NCI-H2171 treated with DMSO at 0.1 percent for 48 hours (cell line): ENCODE measurements at regions not wholly inside any gene's neighbourhood (a gene's known extent, or its start where the extent isn't known, plus 50 kb on each side); places are given as distances from the start of the nearest gene placed in this dataset.
"Not testable (repeated sequence)": the region's sequence is repeated elsewhere in the genome, so short reads cannot be mapped to it uniquely, and the experiment has no call there.

Source experiments
- DNase-seq: peaks from one replicate; lab custom pipeline; 2025; lab: John Stamatoyannopoulos, UW

GRCh38 chr21:15311510-15311909, 246.7 kb upstream of the NRIP1 start:
- no peak for DNase-seq

- DNase-seq: not testable (repeated sequence)
These were observed 252.2 kb upstream of the NRIP1 start for GRCh38 chr21:15317034-15317433.

GRCh38 chr21:15319727-15320126, 254.9 kb upstream of the NRIP1 start:
- DNase-seq: no peak

- DNase-seq: no peak
These were observed 259.7 kb upstream of the NRIP1 start for GRCh38 chr21:15324542-15324941.

GRCh38 chr21:15326032-15326867, 261.4 kb upstream of the NRIP1 start:
- DNase-seq: no peak

- no peak for DNase-seq
These were observed 263.0 kb upstream of the NRIP1 start for GRCh38 chr21:15327637-15328265.

- DNase-seq: no peak
These were observed 264.4 kb upstream of the NRIP1 start for GRCh38 chr21:15329191-15329590.

- no peak for DNase-seq
These were observed 266.1 kb upstream of the NRIP1 start for GRCh38 chr21:15330872-15331271.

- DNase-seq: no peak
These were observed 267.8 kb upstream of the NRIP1 start for GRCh38 chr21:15332572-15332971.

GRCh38 chr21:15333136-15333710, 268.4 kb upstream of the NRIP1 start:
- no peak for DNase-seq

- no peak for DNase-seq
These were observed 269.2 kb upstream of the NRIP1 start for GRCh38 chr21:15333951-15334350.

- DNase-seq: no peak
These were observed 278.3 kb upstream of the NRIP1 start for GRCh38 chr21:15343066-15343465.

- no peak for DNase-seq
These were observed 287.2 kb upstream of the NRIP1 start for GRCh38 chr21:15352009-15352408.

GRCh38 chr21:15353546-15353945, 288.7 kb upstream of the NRIP1 start:
- DNase-seq: no peak

GRCh38 chr21:15354516-15354915, 289.7 kb upstream of the NRIP1 start:
- DNase-seq: no peak

GRCh38 chr21:15355066-15355465, 290.3 kb upstream of the NRIP1 start:
- no peak for DNase-seq

GRCh38 chr21:15359251-15359650, 294.5 kb upstream of the NRIP1 start:
- no peak for DNase-seq

GRCh38 chr21:15362458-15362857, 297.7 kb upstream of the NRIP1 start:
- no peak for DNase-seq

GRCh38 chr21:15363921-15364320, 299.1 kb upstream of the NRIP1 start:
- no peak for DNase-seq

- DNase-seq: no peak
These were observed 301.1 kb upstream of the NRIP1 start for GRCh38 chr21:15365751-15366392.

- DNase-seq: no peak
These were observed 301.8 kb upstream of the NRIP1 start for GRCh38 chr21:15366555-15366954.

GRCh38 chr21:15367061-15367626, 302.3 kb upstream of the NRIP1 start:
- DNase-seq: no peak
